Stomach (tissue), 8 donors: ENCODE measurements at regions not wholly inside any gene's neighbourhood (a gene's known extent, or its start where the extent isn't known, plus 50 kb on each side); places are given as distances from the start of the nearest gene placed in this dataset.

Source experiments
- DNase-seq, 2 donors: peaks; one replicate each; pipeline versions ENCODE4 v3.0.0 to v3.0.0-alpha.2; 2013 to 2019
- H3K27ac ChIP-seq, 5 donors: fragments of 200-600 bp in 4 of 5; sonication (generic) in 4 of 5; one replicate each; pipeline ENCODE4 v1.5.1; 2013 to 2019; ENCODE audit warnings: mild to moderate bottlenecking in 1 of 5, moderate library complexity in 1 of 5
- H3K27me3 ChIP-seq, 3 donors: fragments of 200-600 bp; sonication (generic); one replicate each; pipeline ENCODE4 v1.5.1; 2017 to 2019; ENCODE audit warnings: mixed run types in 1 of 3
- H3K36me3 ChIP-seq, 4 donors: fragments of 200-600 bp; sonication (generic); 1 replicate in 3 of 4; 2 replicates in 1 of 4; pipeline ENCODE4 v1.5.1; 2016 to 2019
- H3K4me1 ChIP-seq, 4 donors: fragments of 200-600 bp; sonication (generic); one replicate each; pipeline ENCODE4 v1.5.1; 2016 to 2019
- H3K4me3 ChIP-seq, 4 donors: fragments of 200-600 bp; sonication (generic) in 3 of 4; one replicate each; pipeline ENCODE4 v1.5.1; 2016 to 2019; ENCODE audit warnings: mild to moderate bottlenecking in 1 of 4
- H3K9me3 ChIP-seq, 4 donors: fragments of 200-600 bp; sonication (generic); one replicate each; pipeline ENCODE4 v1.5.1; 2016 to 2019
- CTCF ChIP-seq, 7 experiments: fragments of 450-650 bp in 4 of 7; fragments of 200-600 bp in 3 of 7; sonication (generic) in 3 of 7; IDR thresholded peaks; one replicate each; pipeline ENCODE4 v1.5.1; 2016 to 2019; ENCODE audit warnings: antibody characterized with exemption in 7 of 7, control low read depth in 2 of 7, mild to moderate bottlenecking in 1 of 7
- EP300 ChIP-seq: sonication (generic); formaldehyde crosslinking; IDR thresholded peaks from one replicate; pipeline ENCODE4 v1.6.1; 2017; ENCODE audit warnings: antibody characterized with exemption
- POLR2A ChIP-seq, 4 donors: fragments of 450-650 bp; IDR thresholded peaks; one replicate each; pipeline ENCODE4 v1.6.1; 2016; ENCODE audit warnings: antibody characterized with exemption in 4 of 4, control low read depth in 2 of 4, mild to moderate bottlenecking in 1 of 4, moderate library complexity in 1 of 4
- POLR2AphosphoS5 ChIP-seq, 3 donors: sonication (generic); formaldehyde crosslinking; IDR thresholded peaks; one replicate each; pipeline ENCODE4 v1.6.1; 2016; ENCODE audit warnings: antibody characterized with exemption in 3 of 3
- WGBS, 5 donors: extraction: QIAGEN DNeasy Blood & Tissue Kit in 3 of 5; methylation state at CpG; one replicate each; pipeline versions ENCODE4 v1.1.5 to v1.1.7; 2013 to 2018; 5-methylcytosine and 5-hydroxymethylcytosine counted together
- intact Hi-C: fragments of 100-400 bp; cut with DNase I; formaldehyde crosslinking; loops from one replicate; pipeline ENCODE4 v1.15.1; 2023; ENCODE audit warnings: low total_unique reads
- donor health status: healthy with polysubstance abuse.
- donor health status: Bipolar disorder and iron deficiency.
- donor health status: healthy.

GRCh38 chr2:2733818-2734217 lies 402.7 kb upstream of the MYT1L start:
- Histone ChIP-seq H3K4me1 (no peaks in the 10 kb centered on the region), H3K27ac (no peak overlapping the region), H3K27me3 (peaks cover 0 to 20% (median 0%) of the 10 kb centered on the region in 3 donors), H3K36me3 (no peaks in the 10 kb centered on the region), H3K4me3 (no peak overlapping the region), H3K9me3 (no peaks in the 10 kb centered on the region)
- no peak for TF ChIP-seq CTCF (IDR thresholded peaks at IDR 0.05)
- TF ChIP-seq EP300 = no peak
- no peak for TF ChIP-seq POLR2A (IDR thresholded peaks at IDR 0.05)
- no peak for TF ChIP-seq POLR2AphosphoS5 (IDR thresholded peaks at IDR 0.05)
- WGBS, 5 donors = 76 to 87% (median 81%) methylated on average over 9 to 11 of the region's 11 CpGs
- DNase-seq = no peak
- intact Hi-C loops = no loop called here

- no peak overlapping the region for H3K27ac ChIP-seq
- peaks cover 0 to 23% (median 0%) of the 10 kb centered on the region in 3 donors for H3K27me3 ChIP-seq
- H3K4me1 ChIP-seq = no peaks in the 10 kb centered on the region
- no peak for DNase-seq
- no peaks in the 10 kb centered on the region for H3K36me3 ChIP-seq
- no peaks in the 10 kb centered on the region for H3K9me3 ChIP-seq
- intact Hi-C loops = no loop called here
- no peak overlapping the region for H3K4me3 ChIP-seq
- TF ChIP-seq CTCF (IDR thresholded peaks at IDR 0.05) (no peak), POLR2A (IDR thresholded peaks at IDR 0.05) (no peak), EP300 (no peak), POLR2AphosphoS5 (IDR thresholded peaks at IDR 0.05) (no peak)
- WGBS, 5 donors = 83 to 88% (median 84%) methylated on average over 17 of the region's 17 CpGs
Measured at GRCh38 chr2:2732331-2733119, 401.4 kb upstream of the MYT1L start.

- no peak overlapping the region for H3K4me3 ChIP-seq
- TF ChIP-seq CTCF (IDR thresholded peaks at IDR 0.05) (no peak), POLR2A (IDR thresholded peaks at IDR 0.05) (no peak), EP300 (no peak), POLR2AphosphoS5 (IDR thresholded peaks at IDR 0.05) (no peak)
- H3K9me3 ChIP-seq = no peaks in the 10 kb centered on the region
- no peaks in the 10 kb centered on the region for H3K36me3 ChIP-seq
- peaks cover 0 to 30% (median 0%) of the 10 kb centered on the region in 3 donors for H3K27me3 ChIP-seq
- no peak overlapping the region for H3K27ac ChIP-seq
- 80 to 88% (median 84%) methylated on average over 19 of the region's 19 CpGs for WGBS, 5 donors
- no peaks in the 10 kb centered on the region for H3K4me1 ChIP-seq
- intact Hi-C loops = no loop called here
- DNase-seq = no peak
Measured at GRCh38 chr2:2731816-2732284, 400.8 kb upstream of the MYT1L start.

GRCh38 chr2:2731101-2731815 lies 400.2 kb upstream of the MYT1L start:
- no peak overlapping the region for H3K27ac ChIP-seq
- H3K36me3 ChIP-seq = no peaks in the 10 kb centered on the region
- WGBS, 5 donors = 82 to 88% (median 85%) methylated on average over 21 of the region's 21 CpGs
- no peak overlapping the region for H3K4me3 ChIP-seq
- TF ChIP-seq POLR2AphosphoS5 (IDR thresholded peaks at IDR 0.05) = no peak
- no peak for TF ChIP-seq EP300
- TF ChIP-seq POLR2A (IDR thresholded peaks at IDR 0.05) = no peak
- TF ChIP-seq CTCF (IDR thresholded peaks at IDR 0.05) = no peak
- intact Hi-C loops = no loop called here
- peaks cover 0 to 30% (median 0%) of the 10 kb centered on the region in 3 donors for H3K27me3 ChIP-seq
- no peak for DNase-seq
- no peaks in the 10 kb centered on the region for H3K9me3 ChIP-seq
- no peaks in the 10 kb centered on the region for H3K4me1 ChIP-seq
